Spleen (tissue), 7 donors: ENCODE measurements at regions not wholly inside any gene's neighbourhood (a gene's known extent, or its start where the extent isn't known, plus 50 kb on each side); places are given as distances from the start of the nearest gene placed in this dataset.

Experiments
- CTCF ChIP-seq, 11 experiments: fragments of 200-600 bp in 7 of 11; fragments of 450-650 bp in 4 of 11; sonication (generic) in 4 of 11; IDR thresholded peaks in 8 of 11; conservative IDR thresholded peaks in 3 of 11; 1 replicate in 7 of 11; 2 replicates in 4 of 11; pipeline versions ENCODE4 v1.4.0 to v1.8.0; 2016 to 2021; ENCODE audit warnings: antibody characterized with exemption in 11 of 11, inconsistent platforms in 4 of 11, mild to moderate bottlenecking in 1 of 11
- POLR2A ChIP-seq, 3 donors: fragments of 450-650 bp; IDR thresholded peaks; one replicate each; pipeline ENCODE4 v1.5.1; 2017; ENCODE audit warnings: antibody characterized with exemption in 3 of 3, mild to moderate bottlenecking in 1 of 3
- POLR2AphosphoS5 ChIP-seq, 3 donors: sonication (generic); formaldehyde crosslinking; IDR thresholded peaks; one replicate each; pipeline ENCODE4 v1.5.1; 2017; ENCODE audit warnings: antibody characterized with exemption in 3 of 3
- donor health status: DM: no; HTN: no; CAD: no; lungs with moderate emphysema.
- donor health status: DM: no; HTN: no; CAD: no.
- donor health status: DM: no; HTN: no; CAD: no.

- no peak for TF ChIP-seq POLR2A (IDR thresholded peaks at IDR 0.05)
- TF ChIP-seq POLR2AphosphoS5 (IDR thresholded peaks at IDR 0.05) = no peak
- no peak for TF ChIP-seq CTCF (IDR thresholded peaks at IDR 0.05 in 8 of 11, conservative IDR thresholded peaks at IDR 0.05 in 3 of 11)
Observed at GRCh38 chr12:89117448-89118034, 234.8 kb downstream of the DUSP6 start.
